ENCODE measurements at regions not wholly inside any gene's neighbourhood (a gene's known extent, or its start where the extent isn't known, plus 50 kb on each side); places are given as distances from the start of the nearest gene placed in this dataset.

- no peak overlapping the region for H3K27ac ChIP-seq (ENCODE audit: low read length in 2 of 2)
- H3K4me1 Mint-ChIP-seq = no peaks in the 10 kb centered on the region
- H3K27ac Mint-ChIP-seq = no peak overlapping the region
- H3K4me3 Mint-ChIP-seq = no peak overlapping the region
- H3K4me2 ChIP-seq (replicated peaks; ENCODE audit: low read depth, low read length, poor library complexity, severe bottlenecking) = no peak overlapping the region
- no peak overlapping the region for H3K4me3 ChIP-seq (ENCODE audit: control extremely low read depth in 1 of 5, extremely low read depth in 1 of 5, insufficient read depth in 1 of 5, low read depth in 2 of 5, low read length in 4 of 5)
- TF ChIP-seq CTCF (IDR thresholded peaks at IDR 0.05) = no peak
- TF ChIP-seq EZH2 (IDR thresholded peaks at IDR 0.05; ENCODE audit: borderline replicate concordance, insufficient read depth, low read depth, low read length, poor library complexity, severe bottlenecking) = no peak
- H4K20me1 ChIP-seq (ENCODE audit: control insufficient read depth, insufficient read depth, low read length, poor library complexity, severe bottlenecking) = no peaks in the 10 kb centered on the region
- ChIA-PET POLR2A (no interaction called here), CTCF (no interaction called here)
- no peaks in the 10 kb centered on the region for H3K27me3 Mint-ChIP-seq
- H3K4me1 ChIP-seq (ENCODE audit: control insufficient read depth in 2 of 2, insufficient read depth in 2 of 2, low read length in 2 of 2) = no peaks in the 10 kb centered on the region
- H3K79me2 ChIP-seq (ENCODE audit: control insufficient read depth, insufficient read depth, low read length) = no peaks in the 10 kb centered on the region
- no peak overlapping the region for H2AFZ ChIP-seq (ENCODE audit: insufficient read depth, low read depth, low read length, poor library complexity, severe bottlenecking)
- H3K36me3 ChIP-seq (replicated peaks in 1 of 2; ENCODE audit: control extremely low read depth in 1 of 2, control insufficient read depth in 1 of 2, extremely low read depth in 1 of 2, insufficient read depth in 2 of 2, low read length in 1 of 2) = no peaks in the 10 kb centered on the region
- intact Hi-C loops (cut with micrococcal nuclease) = no loop called here
- DNase-seq (no peak), ATAC-seq (ENCODE audit: low read depth) (no peak)
- H3K9ac ChIP-seq (ENCODE audit: low read length) = no peak overlapping the region
- no peaks in the 10 kb centered on the region for H3K9me3 Mint-ChIP-seq (ENCODE audit: insufficient read depth)
- no peaks in the 10 kb centered on the region for H3K27me3 ChIP-seq (replicated peaks in 1 of 4; ENCODE audit: control extremely low read depth in 1 of 4, control insufficient read depth in 3 of 4, insufficient read depth in 4 of 4, low read length in 3 of 4)
- H3K9me3 ChIP-seq (ENCODE audit: control extremely low read depth in 1 of 3, control insufficient read depth in 2 of 3, insufficient read depth in 1 of 3, low read length in 2 of 3) = no peaks in the 10 kb centered on the region
Measured at GRCh38 chr2:207312006-207312356, 146.2 kb upstream of the KLF7 start.

- CTCF ChIA-PET = interaction anchor here (0.7 kb wide), 1 partner anchor 154 kb away, joined by 3 read pairs; no protein-coding TSS in a partner anchor
- no peak overlapping the region for H3K4me3 Mint-ChIP-seq
- POLR2A ChIA-PET = no interaction called here
Measured at GRCh38 chr2:207313947-207314346, 148.2 kb upstream of the KLF7 start.

More at GRCh38 chr2:207313947-207314346, 148.2 kb upstream of the KLF7 start:
- no peak overlapping the region for H2AFZ ChIP-seq (ENCODE audit: insufficient read depth, low read depth, low read length, poor library complexity, severe bottlenecking)
- Mint-ChIP-seq H3K9me3 (ENCODE audit: insufficient read depth) (no peaks in the 10 kb centered on the region), H3K4me1 (no peaks in the 10 kb centered on the region), H3K27ac (no peak overlapping the region), H3K27me3 (peaks cover 4% of the 10 kb centered on the region)
- DNase-seq = no peak
- no CpG with 5 or more reads among the region's 2 CpGs for WGBS (ENCODE audit: insufficient coverage)
- no peak for TF ChIP-seq EZH2 (IDR thresholded peaks at IDR 0.05; ENCODE audit: borderline replicate concordance, insufficient read depth, low read depth, low read length, poor library complexity, severe bottlenecking)
- TF ChIP-seq CTCF (IDR thresholded peaks at IDR 0.05) = no peak
- no peak for ATAC-seq (ENCODE audit: low read depth)
- no peak overlapping the region for H3K4me3 ChIP-seq (ENCODE audit: control extremely low read depth in 1 of 5, extremely low read depth in 1 of 5, insufficient read depth in 1 of 5, low read depth in 2 of 5, low read length in 4 of 5)
- H3K9ac ChIP-seq (ENCODE audit: low read length) = no peak overlapping the region
- no peaks in the 10 kb centered on the region for H3K9me3 ChIP-seq (ENCODE audit: control extremely low read depth in 1 of 3, control insufficient read depth in 2 of 3, insufficient read depth in 1 of 3, low read length in 2 of 3)
- H3K4me2 ChIP-seq (replicated peaks; ENCODE audit: low read depth, low read length, poor library complexity, severe bottlenecking) = no peak overlapping the region
- H3K27me3 ChIP-seq (replicated peaks in 1 of 4; ENCODE audit: control extremely low read depth in 1 of 4, control insufficient read depth in 3 of 4, insufficient read depth in 4 of 4, low read length in 3 of 4) = no peaks in the 10 kb centered on the region
- H3K79me2 ChIP-seq (ENCODE audit: control insufficient read depth, insufficient read depth, low read length) = no peaks in the 10 kb centered on the region
- intact Hi-C loops (cut with micrococcal nuclease) = no loop called here
- H3K4me1 ChIP-seq (ENCODE audit: control insufficient read depth in 2 of 2, insufficient read depth in 2 of 2, low read length in 2 of 2) = no peaks in the 10 kb centered on the region
- no peaks in the 10 kb centered on the region for H3K36me3 ChIP-seq (replicated peaks in 1 of 2; ENCODE audit: control extremely low read depth in 1 of 2, control insufficient read depth in 1 of 2, extremely low read depth in 1 of 2, insufficient read depth in 2 of 2, low read length in 1 of 2)
- H3K27ac ChIP-seq (ENCODE audit: low read length in 2 of 2) = no peak overlapping the region
- no peaks in the 10 kb centered on the region for H4K20me1 ChIP-seq (ENCODE audit: control insufficient read depth, insufficient read depth, low read length, poor library complexity, severe bottlenecking)

All from B cell (primary cell).